HEK293 (cell line): ENCODE measurements at regions not wholly inside any gene's neighbourhood (a gene's known extent, or its start where the extent isn't known, plus 50 kb on each side); places are given as distances from the start of the nearest gene placed in this dataset.
A peak's percentile ranks its signal among the peaks of the same experiment; 100 is the strongest.

Source experiments
- CTCF ChIA-PET: fragments of 350-600 bp; formaldehyde crosslinking; extraction: SDS; loops from one replicate; lab custom pipeline; 2021; ENCODE audit warnings: antibody characterized with exemption; lab: Yijun Ruan, JAX
- POLR2A ChIA-PET: fragments of 300-600 bp; formaldehyde crosslinking; extraction: SDS; loops from one replicate; lab custom pipeline; 2020; ENCODE audit warnings: antibody characterized with exemption, inconsistent platforms; lab: Yijun Ruan, JAX
- H3K27ac ChIP-seq: fragments of 200-500 bp; sonication (Bioruptor generic); 2 replicates; pipeline ENCODE4 v1.5.1; 2014; ENCODE audit warnings: low read depth, low read length, control low read depth, inconsistent platforms; ENCODE audit errors: extremely low read depth
- H3K36me3 ChIP-seq, 2 experiments: fragments of 200-500 bp in 1 of 2; sonication (Bioruptor generic) in 1 of 2; 1 replicate in 1 of 2; 2 replicates in 1 of 2; pipeline ENCODE4 v1.5.1; 2014 to 2017; ENCODE audit warnings: inconsistent platforms in 2 of 2, low read length in 2 of 2; ENCODE audit not compliant: control insufficient read depth in 2 of 2, insufficient read depth in 1 of 2
- H3K4me1 ChIP-seq: fragments of 200-500 bp; sonication (Bioruptor generic); 2 replicates; pipeline ENCODE4 v1.5.1; 2014; ENCODE audit warnings: mild to moderate bottlenecking, low read length, inconsistent platforms; ENCODE audit not compliant: control insufficient read depth, insufficient read depth
- H3K4me3 ChIP-seq: 2 replicates; pipeline ENCODE4 v1.5.1; 2011; ENCODE audit warnings: low read depth, mild to moderate bottlenecking, control low read depth, low read length, moderate library complexity
- H3K9me3 ChIP-seq: fragments of 200-500 bp; sonication (Bioruptor generic); 2 replicates; pipeline ENCODE4 v1.5.1; 2014; ENCODE audit warnings: low read depth, low read length, inconsistent platforms; ENCODE audit not compliant: control insufficient read depth, insufficient read depth
- BCL11B ChIP-seq: fragments of 450-650 bp; formaldehyde crosslinking; IDR thresholded peaks from 2 replicates; pipeline ENCODE4 v1.5.1; 2016; ENCODE audit warnings: low read depth, missing biosample characterization, missing genetic modification characterization
- EGR2 ChIP-seq: fragments of 450-650 bp; formaldehyde crosslinking; IDR thresholded peaks from 2 replicates; pipeline ENCODE4 v1.5.1; 2016; ENCODE audit warnings: low read depth, missing biosample characterization, missing genetic modification characterization
- GLI4 ChIP-seq: fragments of 450-650 bp; formaldehyde crosslinking; IDR thresholded peaks from 2 replicates; pipeline ENCODE4 v1.5.1; 2016; ENCODE audit warnings: missing biosample characterization, missing genetic modification characterization
- HOXC10 ChIP-seq: sonication (generic); formaldehyde crosslinking; IDR thresholded peaks from 2 replicates; pipeline ENCODE4 v1.8.1; 2023; ENCODE audit warnings: mild to moderate bottlenecking, missing genetic modification reagents
- KLF17 ChIP-seq: fragments of 450-650 bp; formaldehyde crosslinking; IDR thresholded peaks from 2 replicates; pipeline ENCODE4 v1.5.1; 2016; ENCODE audit warnings: missing biosample characterization, missing genetic modification characterization
- PRDM6 ChIP-seq: fragments of 450-650 bp; formaldehyde crosslinking; IDR thresholded peaks from 2 replicates; pipeline ENCODE4 v1.5.1; 2017; ENCODE audit warnings: missing biosample characterization, missing genetic modification characterization
- REST ChIP-seq: fragments of 450-650 bp; formaldehyde crosslinking; IDR thresholded peaks from 2 replicates; pipeline ENCODE4 v1.5.1; 2016; ENCODE audit warnings: missing biosample characterization, missing genetic modification characterization
- SP2 ChIP-seq: fragments of 450-650 bp; formaldehyde crosslinking; IDR thresholded peaks from 2 replicates; pipeline ENCODE4 v1.5.1; 2016; ENCODE audit warnings: missing biosample characterization, missing genetic modification characterization
- ZBTB20 ChIP-seq: fragments of 450-650 bp; formaldehyde crosslinking; IDR thresholded peaks from 2 replicates; pipeline ENCODE4 v1.5.1; 2016; ENCODE audit warnings: missing biosample characterization, missing genetic modification characterization
- ZBTB44 ChIP-seq: fragments of 450-650 bp; IDR thresholded peaks from 2 replicates; pipeline ENCODE4 v1.5.1; 2018; ENCODE audit warnings: missing biosample characterization, mild to moderate bottlenecking, missing genetic modification characterization
- ZIC2 ChIP-seq: fragments of 450-650 bp; formaldehyde crosslinking; IDR thresholded peaks from 2 replicates; pipeline ENCODE4 v1.5.1; 2016; ENCODE audit warnings: missing biosample characterization, missing genetic modification characterization
- ZNF133 ChIP-seq: fragments of 450-650 bp; formaldehyde crosslinking; IDR thresholded peaks from 2 replicates; pipeline ENCODE4 v1.5.1; 2016; ENCODE audit warnings: missing biosample characterization, missing genetic modification characterization
- ZNF146 ChIP-seq: fragments of 450-650 bp; formaldehyde crosslinking; IDR thresholded peaks from 2 replicates; pipeline ENCODE4 v1.5.1; 2016; ENCODE audit warnings: missing biosample characterization, missing genetic modification characterization
- ZNF175 ChIP-seq: fragments of 450-650 bp; formaldehyde crosslinking; IDR thresholded peaks from 2 replicates; pipeline ENCODE4 v1.5.1; 2016; ENCODE audit warnings: missing biosample characterization, missing genetic modification characterization
- ZNF214 ChIP-seq: fragments of 450-650 bp; formaldehyde crosslinking; IDR thresholded peaks from 2 replicates; pipeline ENCODE4 v1.5.1; 2017; ENCODE audit warnings: missing biosample characterization, mild to moderate bottlenecking, missing genetic modification characterization, borderline replicate concordance
- ZNF221 ChIP-seq: fragments of 450-650 bp; formaldehyde crosslinking; IDR thresholded peaks from 2 replicates; pipeline ENCODE4 v1.5.1; 2017; ENCODE audit warnings: missing biosample characterization, missing genetic modification characterization, borderline replicate concordance
- ZNF280D ChIP-seq: fragments of 450-650 bp; formaldehyde crosslinking; IDR thresholded peaks from 2 replicates; pipeline ENCODE4 v1.5.1; 2016; ENCODE audit warnings: missing biosample characterization, missing genetic modification characterization
- ZNF341 ChIP-seq: fragments of 450-650 bp; formaldehyde crosslinking; IDR thresholded peaks from 2 replicates; pipeline ENCODE4; 2016; ENCODE audit warnings: low read depth, missing biosample characterization, missing genetic modification characterization
- ZNF366 ChIP-seq: fragments of 450-650 bp; formaldehyde crosslinking; conservative IDR thresholded peaks from 2 replicates; pipeline ENCODE4 v1.5.1; 2016; ENCODE audit warnings: missing biosample characterization, missing genetic modification characterization
- ZNF416 ChIP-seq: fragments of 450-650 bp; formaldehyde crosslinking; IDR thresholded peaks from 2 replicates; pipeline ENCODE4 v1.5.1; 2016; ENCODE audit warnings: missing biosample characterization, missing genetic modification characterization
- ZNF48 ChIP-seq: fragments of 450-650 bp; formaldehyde crosslinking; IDR thresholded peaks from 2 replicates; pipeline ENCODE4 v1.5.1; 2016; ENCODE audit warnings: missing biosample characterization, missing genetic modification characterization
- ZNF610 ChIP-seq: fragments of 450-650 bp; formaldehyde crosslinking; IDR thresholded peaks from 2 replicates; pipeline ENCODE4 v1.5.1; 2016; ENCODE audit warnings: missing biosample characterization, missing genetic modification characterization, borderline replicate concordance

- CTCF ChIA-PET = no interaction called here
Observed at GRCh38 chr5:133769842-133770241, 157.5 kb upstream of the FSTL4 start.

GRCh38 chr5:133763744-133764143, 151.4 kb upstream of the FSTL4 start:
- TF ChIP-seq ZNF48 (tag by site-specific recombination) (no peak), ZNF133 (tag by site-specific recombination) (no peak), GLI4 (no peak), HOXC10 (no peak), PRDM6 (tag by site-specific recombination) (no peak), ZNF280D (tag by site-specific recombination) (no peak), KLF17 (no peak), ZNF610 (tag by site-specific recombination) (no peak), ZNF341 (no peak), ZBTB44 (tag by site-specific recombination) (no peak), ZIC2 (tag by site-specific recombination) (no peak), ZNF175 (tag by site-specific recombination) (no peak), ZNF221 (no peak)
- TF ChIP-seq, all 188 proteins: peak for 0
- no peaks in the 10 kb centered on the region for H3K4me1 ChIP-seq
- ChIA-PET CTCF (interaction anchor here (0.6 to 1.1 kb wide), 3 partner anchors 9 to 158 kb away, joined by 3 read pairs; no protein-coding TSS in a partner anchor), POLR2A (no interaction called here)
- H3K36me3 ChIP-seq = no peaks in the 10 kb centered on the region
- no peak overlapping the region for H3K4me3 ChIP-seq
- H3K9me3 ChIP-seq = no peaks in the 10 kb centered on the region
- H3K27ac ChIP-seq = no peak overlapping the region

More at GRCh38 chr5:133769842-133770241, 157.5 kb upstream of the FSTL4 start:
- TF ChIP-seq EGR2 (tag by site-specific recombination) (peak; percentile 24; the same call in 1 of the 2 replicates), ZBTB20 (tag by site-specific recombination) (no peak), BCL11B (tag by site-specific recombination) (no peak), ZNF214 (tag by site-specific recombination) (no peak), ZNF366 (tag by site-specific recombination) (no peak), SP2 (no peak), ZNF146 (tag by site-specific recombination) (peak; percentile 93), ZNF416 (tag by site-specific recombination) (no peak), REST (no peak)
- no peaks in the 10 kb centered on the region for H3K36me3 ChIP-seq
- no peak overlapping the region for H3K27ac ChIP-seq
- POLR2A ChIA-PET = no interaction called here
- H3K4me1 ChIP-seq = no peaks in the 10 kb centered on the region
- H3K9me3 ChIP-seq = no peaks in the 10 kb centered on the region
- H3K4me3 ChIP-seq = no peak overlapping the region
